ENCODE measurements at regions not wholly inside any gene's neighbourhood (a gene's known extent, or its start where the extent isn't known, plus 50 kb on each side); places are given as distances from the start of the nearest gene placed in this dataset.

DNA sequence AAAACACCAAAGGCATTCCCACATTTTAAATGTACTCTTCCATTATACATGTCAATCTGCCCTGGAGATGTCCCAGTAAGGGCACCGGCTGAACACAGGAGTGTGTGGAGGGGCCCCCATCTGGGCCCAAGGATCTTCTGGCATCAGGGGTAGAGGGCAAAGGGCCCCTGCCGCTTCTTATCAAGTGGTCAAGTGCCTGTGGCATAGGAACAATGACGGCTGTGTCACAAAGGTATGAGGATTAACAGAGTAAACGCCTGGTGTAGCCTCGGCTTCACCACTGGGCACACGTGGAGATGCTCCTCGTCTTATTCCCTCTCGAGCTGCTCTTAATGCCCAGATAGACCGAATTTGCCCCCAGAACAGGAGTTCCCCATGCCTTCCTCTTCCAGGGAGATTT, 169.7 kb upstream of the GLI2 start:
- no peaks in the 10 kb centered on the region for H3K9me3 Mint-ChIP-seq (ENCODE audit: insufficient read depth)
- no peak for DNase-seq

DNA sequence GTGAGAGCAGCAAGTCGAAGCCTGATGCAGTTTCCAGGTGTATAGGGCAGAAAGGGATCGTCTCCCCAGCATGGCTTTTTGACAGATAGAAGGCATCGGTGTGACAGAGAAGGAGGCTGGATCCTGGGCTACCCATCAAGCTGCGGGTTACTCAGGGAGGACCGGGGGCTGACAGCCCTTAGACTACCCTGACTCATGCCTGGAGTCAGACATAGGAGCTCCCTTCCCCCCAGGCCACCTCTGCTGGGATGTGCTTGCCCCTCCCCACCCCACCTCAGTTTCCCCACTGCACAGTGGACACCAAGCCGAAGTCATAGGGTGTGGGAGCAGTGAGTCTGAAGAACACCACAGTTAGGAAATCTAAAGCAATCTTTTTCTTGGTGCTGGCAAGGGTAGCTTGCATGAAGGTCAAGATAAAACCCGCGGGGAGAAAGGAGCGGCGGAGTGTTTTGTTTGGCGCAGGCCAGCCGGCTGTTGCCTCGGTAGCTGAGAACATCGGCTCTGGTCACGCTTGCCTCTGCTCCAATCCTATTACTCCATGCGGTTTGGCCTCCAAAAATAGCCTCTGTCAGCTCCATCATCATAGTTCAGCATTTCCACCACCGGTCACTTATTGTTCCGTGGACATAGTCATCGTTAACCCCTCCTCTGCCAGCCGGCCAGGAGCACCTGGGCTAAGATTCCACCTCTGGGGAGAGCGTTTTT, 169.2 kb upstream of the GLI2 start:
- Mint-ChIP-seq H3K4me3 (no peak overlapping the region), H3K4me1 (no peaks in the 10 kb centered on the region), H3K9me3 (ENCODE audit: insufficient read depth) (no peaks in the 10 kb centered on the region), H3K27ac (no peak overlapping the region), H3K27me3 (peaks cover 4% of the 10 kb centered on the region)
- CTCF ChIA-PET = no interaction called here
- Histone ChIP-seq H2AFZ (ENCODE audit: insufficient read depth, low read depth, low read length, poor library complexity, severe bottlenecking) (no peak overlapping the region), H3K4me1 (ENCODE audit: control insufficient read depth in 2 of 2, insufficient read depth in 2 of 2, low read length in 2 of 2) (no peaks in the 10 kb centered on the region), H3K36me3 (replicated peaks in 1 of 2; ENCODE audit: control extremely low read depth in 1 of 2, control insufficient read depth in 1 of 2, extremely low read depth in 1 of 2, insufficient read depth in 2 of 2, low read length in 1 of 2) (no peaks in the 10 kb centered on the region), H3K4me3 (ENCODE audit: control extremely low read depth in 1 of 5, extremely low read depth in 1 of 5, insufficient read depth in 1 of 5, low read depth in 2 of 5, low read length in 4 of 5) (no peak overlapping the region), H3K79me2 (ENCODE audit: control insufficient read depth, insufficient read depth, low read length) (no peaks in the 10 kb centered on the region), H3K9me3 (ENCODE audit: control extremely low read depth in 1 of 3, control insufficient read depth in 2 of 3, insufficient read depth in 1 of 3, low read length in 2 of 3) (no peaks in the 10 kb centered on the region), H3K9ac (ENCODE audit: low read length) (no peak overlapping the region), H3K27ac (ENCODE audit: low read length in 2 of 2) (no peak overlapping the region), H3K4me2 (replicated peaks; ENCODE audit: low read depth, low read length, poor library complexity, severe bottlenecking) (no peak overlapping the region), H3K27me3 (replicated peaks in 1 of 4; ENCODE audit: control extremely low read depth in 1 of 4, control insufficient read depth in 3 of 4, insufficient read depth in 4 of 4, low read length in 3 of 4) (no peaks in the 10 kb centered on the region), H4K20me1 (ENCODE audit: control insufficient read depth, insufficient read depth, low read length, poor library complexity, severe bottlenecking) (no peaks in the 10 kb centered on the region)
- ATAC-seq (ENCODE audit: low read depth) (no peak), DNase-seq (no peak)
- intact Hi-C loops (cut with micrococcal nuclease) = no loop called here
- POLR2A ChIA-PET = no interaction called here
- WGBS (ENCODE audit: insufficient coverage) = 89% methylated on average over 20 of the region's 21 CpGs
- TF ChIP-seq EZH2 (IDR thresholded peaks at IDR 0.05; ENCODE audit: borderline replicate concordance, insufficient read depth, low read depth, low read length, poor library complexity, severe bottlenecking) (no peak), CTCF (IDR thresholded peaks at IDR 0.05) (no peak)

More for the DNA sequence above, 169.7 kb upstream of the GLI2 start:
- Histone ChIP-seq H3K4me2 (replicated peaks; ENCODE audit: low read depth, low read length, poor library complexity, severe bottlenecking) (no peak overlapping the region), H3K27ac (ENCODE audit: low read length in 2 of 2) (no peak overlapping the region), H3K4me3 (ENCODE audit: control extremely low read depth in 1 of 5, extremely low read depth in 1 of 5, insufficient read depth in 1 of 5, low read depth in 2 of 5, low read length in 4 of 5) (no peak overlapping the region), H2AFZ (ENCODE audit: insufficient read depth, low read depth, low read length, poor library complexity, severe bottlenecking) (no peak overlapping the region), H3K79me2 (ENCODE audit: control insufficient read depth, insufficient read depth, low read length) (no peaks in the 10 kb centered on the region), H3K4me1 (ENCODE audit: control insufficient read depth in 2 of 2, insufficient read depth in 2 of 2, low read length in 2 of 2) (no peaks in the 10 kb centered on the region), H3K27me3 (replicated peaks in 1 of 4; ENCODE audit: control extremely low read depth in 1 of 4, control insufficient read depth in 3 of 4, insufficient read depth in 4 of 4, low read length in 3 of 4) (no peaks in the 10 kb centered on the region), H3K36me3 (replicated peaks in 1 of 2; ENCODE audit: control extremely low read depth in 1 of 2, control insufficient read depth in 1 of 2, extremely low read depth in 1 of 2, insufficient read depth in 2 of 2, low read length in 1 of 2) (no peaks in the 10 kb centered on the region), H3K9me3 (ENCODE audit: control extremely low read depth in 1 of 3, control insufficient read depth in 2 of 3, insufficient read depth in 1 of 3, low read length in 2 of 3) (no peaks in the 10 kb centered on the region), H3K9ac (ENCODE audit: low read length) (no peak overlapping the region), H4K20me1 (ENCODE audit: control insufficient read depth, insufficient read depth, low read length, poor library complexity, severe bottlenecking) (no peaks in the 10 kb centered on the region)
- ChIA-PET CTCF (no interaction called here), POLR2A (no interaction called here)
- Mint-ChIP-seq H3K4me1 (no peaks in the 10 kb centered on the region), H3K4me3 (no peak overlapping the region), H3K27me3 (peaks cover 4% of the 10 kb centered on the region), H3K27ac (no peak overlapping the region)
- 95% methylated on average over 9 of the region's 9 CpGs for WGBS (ENCODE audit: insufficient coverage)
- TF ChIP-seq CTCF (IDR thresholded peaks at IDR 0.05) = no peak
- TF ChIP-seq EZH2 (IDR thresholded peaks at IDR 0.05; ENCODE audit: borderline replicate concordance, insufficient read depth, low read depth, low read length, poor library complexity, severe bottlenecking) = no peak
- intact Hi-C loops (cut with micrococcal nuclease) = no loop called here
- no peak for ATAC-seq (ENCODE audit: low read depth)

All from B cell (primary cell).